ENCODE measurements at regions not wholly inside any gene's neighbourhood (a gene's known extent, or its start where the extent isn't known, plus 50 kb on each side); places are given as distances from the start of the nearest gene placed in this dataset.

- TF ChIP-seq, protein P1, sequence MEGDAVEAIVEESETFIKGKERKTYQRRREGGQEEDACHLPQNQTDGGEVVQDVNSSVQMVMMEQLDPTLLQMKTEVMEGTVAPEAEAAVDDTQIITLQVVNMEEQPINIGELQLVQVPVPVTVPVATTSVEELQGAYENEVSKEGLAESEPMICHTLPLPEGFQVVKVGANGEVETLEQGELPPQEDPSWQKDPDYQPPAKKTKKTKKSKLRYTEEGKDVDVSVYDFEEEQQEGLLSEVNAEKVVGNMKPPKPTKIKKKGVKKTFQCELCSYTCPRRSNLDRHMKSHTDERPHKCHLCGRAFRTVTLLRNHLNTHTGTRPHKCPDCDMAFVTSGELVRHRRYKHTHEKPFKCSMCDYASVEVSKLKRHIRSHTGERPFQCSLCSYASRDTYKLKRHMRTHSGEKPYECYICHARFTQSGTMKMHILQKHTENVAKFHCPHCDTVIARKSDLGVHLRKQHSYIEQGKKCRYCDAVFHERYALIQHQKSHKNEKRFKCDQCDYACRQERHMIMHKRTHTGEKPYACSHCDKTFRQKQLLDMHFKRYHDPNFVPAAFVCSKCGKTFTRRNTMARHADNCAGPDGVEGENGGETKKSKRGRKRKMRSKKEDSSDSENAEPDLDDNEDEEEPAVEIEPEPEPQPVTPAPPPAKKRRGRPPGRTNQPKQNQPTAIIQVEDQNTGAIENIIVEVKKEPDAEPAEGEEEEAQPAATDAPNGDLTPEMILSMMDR (conservative IDR thresholded peaks at IDR 0.05; ENCODE audit: low read length): no peak
- TF ChIP-seq EZH2phosphoT487 (IDR thresholded peaks at IDR 0.05; ENCODE audit: borderline replicate concordance): no peak
Observed at GRCh38 chr12:77549383-77550128, 281.1 kb upstream of the NAV3 start.

Data from Loucy (cell line).